Heart left ventricle (tissue), 16 donors: ENCODE measurements at regions not wholly inside any gene's neighbourhood (a gene's known extent, or its start where the extent isn't known, plus 50 kb on each side); places are given as distances from the start of the nearest gene placed in this dataset.

Source experiments
- ATAC-seq, 4 donors: fragments of 200-7000 bp; cut with Tn5 transposase; one replicate each; pipeline ENCODE4 v1.9.1; 2020 to 2022; ENCODE audit warnings: moderate library complexity in 4 of 4, mild to moderate bottlenecking in 3 of 4, moderate number of reproducible peaks in 1 of 4
- DNase-seq, 5 donors: peaks; one replicate each; pipeline ENCODE4 v3.0.0-alpha.2; 2020
- H3K27ac ChIP-seq, 12 donors: fragments of 200-600 bp; sonication (generic) in 4 of 12; one replicate each; pipeline versions ENCODE4 v1.5.0 to v1.8.0; 2016 to 2022; ENCODE audit warnings: mild to moderate bottlenecking in 2 of 12
- H3K27me3 ChIP-seq, 9 donors: fragments of 200-600 bp; sonication (generic) in 2 of 9; one replicate each; pipeline versions ENCODE4 v1.5.1 to v1.8.0; 2016 to 2022; ENCODE audit warnings: mild to moderate bottlenecking in 3 of 9
- H3K36me3 ChIP-seq, 9 donors: fragments of 200-600 bp; sonication (generic) in 2 of 9; one replicate each; pipeline versions ENCODE4 v1.5.0 to v1.8.0; 2018 to 2022; ENCODE audit warnings: mild to moderate bottlenecking in 2 of 9
- H3K4me1 ChIP-seq, 12 donors: fragments of 200-600 bp; sonication (generic) in 4 of 12; one replicate each; pipeline versions ENCODE4 v1.5.0 to v1.8.0; 2016 to 2022; ENCODE audit warnings: mild to moderate bottlenecking in 3 of 12
- H3K4me3 ChIP-seq, 12 donors: fragments of 200-600 bp; sonication (generic) in 4 of 12; one replicate each; pipeline versions ENCODE4 v1.5.0 to v1.8.0; 2017 to 2022; ENCODE audit warnings: mild to moderate bottlenecking in 9 of 12, moderate library complexity in 4 of 12
- H3K9me3 ChIP-seq, 12 donors: fragments of 200-600 bp; sonication (generic) in 4 of 12; one replicate each; pipeline versions ENCODE4 v1.5.0 to v1.8.0; 2016 to 2022; ENCODE audit warnings: mild to moderate bottlenecking in 1 of 12
- CTCF ChIP-seq, 12 donors: fragments of 200-600 bp; sonication (generic) in 4 of 12; IDR thresholded peaks; one replicate each; pipeline versions ENCODE4 v1.5.0 to v1.8.0; 2018 to 2022; ENCODE audit warnings: antibody characterized with exemption in 12 of 12, mild to moderate bottlenecking in 5 of 12
- POLR2A ChIP-seq, 2 donors: fragments of 450-650 bp; IDR thresholded peaks; one replicate each; pipeline ENCODE4 v1.6.1; 2017; ENCODE audit warnings: antibody characterized with exemption in 2 of 2, mild to moderate bottlenecking in 2 of 2, moderate library complexity in 2 of 2
- WGBS, 4 donors: extraction: QIAGEN DNeasy Blood & Tissue Kit in 2 of 4; methylation state at CpG; one replicate each; pipeline versions ENCODE4 v1.1.5 to v1.1.7; 2013 to 2018; 5-methylcytosine and 5-hydroxymethylcytosine counted together
- intact Hi-C, 10 donors: fragments of 100-400 bp; cut with DNase I; formaldehyde crosslinking; loops; one replicate each; pipeline versions ENCODE4 v1.11.1 to v1.14.2; 2022
- donor health status: ischemic (EF 13 %, LVEDD 7.1; RV severe dilation, severe dysfunction).
- donor health status: healthy with polysubstance abuse.
- donor health status: DM: no; HTN: yes; CAD: no.
- donor health status: DM: no; HTN: no; CAD: no.
- donor health status: ischemic (EF 25% LVEDD 6.9; RV normal size, moderate dysfunction).
- donor health status: ischemic (EF 25% LVEDD 5.7; RV mildly dilated, moderate dysfunction).
- donor health status: healthy.
- donor health status: DM: yes; HTN: yes; CAD: no.
- donor health status: ischemic (EF 35%, LVEDD 5.7; RV mildly dilated, moderate dysfunction).
- donor health status: nonischemic (EF 11% LVEDD 7.7; RV severe dilation, severe dysfunction).
- donor health status: DM: yes; HTN: yes; CAD: no.
- donor health status: PGD.
- donor health status: ischemic (EF 29% LVEDD 5.4; RV normal size, mild dysfunction).
- donor health status: nonischemic (EF 23%, LVEDD 6.1; RV moderate dilation, normal function).

GRCh38 chr14:71383510-71383909 lies 476.3 kb downstream of the PCNX1 start:
- 95 to 99% (median 97%) methylated on average over 2 of the region's 2 CpGs for WGBS, 4 donors
- Histone ChIP-seq H3K9me3 (no peaks in the 10 kb centered on the region), H3K36me3 (no peaks in the 10 kb centered on the region), H3K27me3 (no peaks in the 10 kb centered on the region), H3K4me1 (peaks cover 0 to 9% (median 0%) of the 10 kb centered on the region in 12 donors), H3K4me3 (no peak overlapping the region), H3K27ac (no peak overlapping the region)
- no peak for ATAC-seq
- TF ChIP-seq CTCF (IDR thresholded peaks at IDR 0.05), result no peak
- no peak for TF ChIP-seq POLR2A (IDR thresholded peaks at IDR 0.05)
- no peak for DNase-seq
- intact Hi-C loops, result no loop called here

- no peaks in the 10 kb centered on the region for H3K36me3 ChIP-seq
- no peak overlapping the region for H3K4me3 ChIP-seq
- no peak for ATAC-seq
- intact Hi-C loops, result no loop called here
- 86 to 92% (median 88%) methylated on average over 10 of the region's 10 CpGs for WGBS, 4 donors
- no peaks in the 10 kb centered on the region for H3K9me3 ChIP-seq
- no peak overlapping the region for H3K27ac ChIP-seq
- no peaks in the 10 kb centered on the region for H3K27me3 ChIP-seq
- H3K4me1 ChIP-seq, result peaks cover 0 to 8% (median 0%) of the 10 kb centered on the region in 12 donors
- TF ChIP-seq CTCF (IDR thresholded peaks at IDR 0.05) (no peak), POLR2A (IDR thresholded peaks at IDR 0.05) (no peak)
- DNase-seq, result no peak
These were observed 477.0 kb downstream of the PCNX1 start for GRCh38 chr14:71384007-71384845.

- H3K36me3 ChIP-seq, result no peaks in the 10 kb centered on the region
- no peak overlapping the region for H3K27ac ChIP-seq
- 93 to 96% (median 95%) methylated on average over 3 of the region's 3 CpGs for WGBS, 4 donors
- no peaks in the 10 kb centered on the region for H3K27me3 ChIP-seq
- intact Hi-C loops, result no loop called here
- H3K4me3 ChIP-seq, result no peak overlapping the region
- DNase-seq, result no peak
- H3K4me1 ChIP-seq, result peaks cover 0 to 2% (median 0%) of the 10 kb centered on the region in 12 donors
- no peaks in the 10 kb centered on the region for H3K9me3 ChIP-seq
- no peak for ATAC-seq
- TF ChIP-seq CTCF (IDR thresholded peaks at IDR 0.05) (no peak), POLR2A (IDR thresholded peaks at IDR 0.05) (no peak)
These were observed 480.5 kb downstream of the PCNX1 start for GRCh38 chr14:71387753-71388152.

- intact Hi-C loops, result no loop called here
- WGBS, 4 donors, result 89 to 91% (median 90%) methylated on average over 6 of the region's 6 CpGs
- Histone ChIP-seq H3K27me3 (no peaks in the 10 kb centered on the region), H3K9me3 (no peaks in the 10 kb centered on the region), H3K4me3 (no peak overlapping the region), H3K36me3 (no peaks in the 10 kb centered on the region), H3K4me1 (peaks cover 0 to 2% (median 0%) of the 10 kb centered on the region in 12 donors), H3K27ac (no peak overlapping the region)
- ATAC-seq, result no peak
- TF ChIP-seq POLR2A (IDR thresholded peaks at IDR 0.05), result no peak
- TF ChIP-seq CTCF (IDR thresholded peaks at IDR 0.05), result no peak
- no peak for DNase-seq
These were observed 481.1 kb downstream of the PCNX1 start for GRCh38 chr14:71388336-71388735.
